CD14-positive monocyte (primary cell): ENCODE measurements at regions not wholly inside any gene's neighbourhood (a gene's known extent, or its start where the extent isn't known, plus 50 kb on each side); places are given as distances from the start of the nearest gene placed in this dataset.

Experiments
- DNase-seq, 3 donors: peaks; one replicate each; pipeline ENCODE4 v3.0.0-alpha.2; 2011 to 2022
- H2AFZ ChIP-seq: 2 replicates; pipeline ENCODE4 v1.6.0; 2012; ENCODE audit warnings: mild to moderate bottlenecking, low read depth, low read length, inconsistent platforms; ENCODE audit not compliant: insufficient read depth, poor library complexity, severe bottlenecking
- H3K27ac ChIP-seq, 2 donors: 1 replicate in 1 of 2; 2 replicates in 1 of 2; pipeline ENCODE4 v1.5.1; 2012 to 2013; ENCODE audit warnings: low read length in 2 of 2, control low read depth in 1 of 2, inconsistent platforms in 1 of 2, low read depth in 1 of 2, mild to moderate bottlenecking in 1 of 2
- H3K27me3 ChIP-seq, 2 donors: one replicate each; pipeline versions ENCODE4 v1.6.0 to v1.6.1; 2011 to 2013; ENCODE audit warnings: low read length in 2 of 2; ENCODE audit not compliant: control insufficient read depth in 2 of 2, insufficient read depth in 2 of 2
- H3K36me3 ChIP-seq, 2 donors: replicated peaks in 1 of 2; 1 replicate in 1 of 2; 2 replicates in 1 of 2; pipeline versions ENCODE4 v1.5.1 to v1.6.1; 2012 to 2013; ENCODE audit warnings: low read length in 2 of 2, control low read depth in 1 of 2, inconsistent platforms in 1 of 2, mild to moderate bottlenecking in 1 of 2; ENCODE audit not compliant: insufficient read depth in 2 of 2, control insufficient read depth in 1 of 2
- H3K4me1 ChIP-seq, 2 donors: 1 replicate in 1 of 2; 2 replicates in 1 of 2; pipeline versions ENCODE4 v1.5.1 to v1.6.1; 2012 to 2013; ENCODE audit warnings: low read length in 2 of 2, control low read depth in 1 of 2, inconsistent platforms in 1 of 2, mild to moderate bottlenecking in 1 of 2, moderate library complexity in 1 of 2; ENCODE audit not compliant: insufficient read depth in 2 of 2, control insufficient read depth in 1 of 2
- H3K4me2 ChIP-seq: replicated peaks from 2 replicates; pipeline ENCODE3; 2012; ENCODE audit warnings: low read length, moderate library complexity, mild to moderate bottlenecking; ENCODE audit not compliant: poor library complexity, severe bottlenecking; ENCODE audit errors: extremely low read depth
- H3K4me3 ChIP-seq, 3 experiments: fragments of 200-600 bp in 1 of 3; sonication (generic) in 1 of 3; replicated peaks in 1 of 3; 1 replicate in 2 of 3; 2 replicates in 1 of 3; pipeline ENCODE4 v1.5.1; 2011 to 2013; ENCODE audit warnings: low read length in 3 of 3, mild to moderate bottlenecking in 3 of 3, control low read depth in 2 of 3, low read depth in 2 of 3, inconsistent platforms in 1 of 3, moderate library complexity in 1 of 3
- H3K79me2 ChIP-seq: 2 replicates; pipeline ENCODE4 v1.6.0; 2012; ENCODE audit warnings: mild to moderate bottlenecking, control low read depth, inconsistent platforms, low read length, moderate library complexity; ENCODE audit not compliant: insufficient read depth
- H3K9ac ChIP-seq: 2 replicates; pipeline ENCODE4 v1.6.0; 2017; ENCODE audit warnings: low read length, mild to moderate bottlenecking; ENCODE audit not compliant: insufficient read depth, poor library complexity, severe bottlenecking
- H3K9me3 ChIP-seq, 2 donors: replicated peaks in 1 of 2; 1 replicate in 1 of 2; 2 replicates in 1 of 2; pipeline versions ENCODE4 v1.5.1 to v1.6.1; 2012 to 2013; ENCODE audit warnings: low read length in 2 of 2, control low read depth in 1 of 2; ENCODE audit not compliant: control insufficient read depth in 1 of 2, insufficient read depth in 1 of 2
- H4K20me1 ChIP-seq: 2 replicates; pipeline ENCODE4 v1.6.0; 2012; ENCODE audit warnings: mild to moderate bottlenecking, low read length, control low read depth, moderate library complexity; ENCODE audit not compliant: insufficient read depth
- H3K27ac Mint-ChIP-seq, 7 donors: one replicate each; pipeline ENCODE4 v1.8.0; 2020; ENCODE audit warnings: mild to moderate bottlenecking in 7 of 7, mixed read lengths in 7 of 7, moderate library complexity in 6 of 7, inconsistent platforms in 2 of 7
- H3K27me3 Mint-ChIP-seq, 3 donors: one replicate each; pipeline ENCODE4 v1.8.0; 2021 to 2022; ENCODE audit warnings: low read depth in 3 of 3, mild to moderate bottlenecking in 3 of 3, mixed read lengths in 3 of 3, moderate library complexity in 3 of 3, inconsistent platforms in 1 of 3
- H3K36me3 Mint-ChIP-seq, 2 donors: one replicate each; pipeline ENCODE4 v1.8.0; 2020; ENCODE audit warnings: mixed read lengths in 2 of 2, inconsistent platforms in 1 of 2, mild to moderate bottlenecking in 1 of 2
- H3K4me1 Mint-ChIP-seq: one replicate; pipeline ENCODE4 v1.8.0; 2020; ENCODE audit warnings: mild to moderate bottlenecking, mixed read lengths
- H3K4me3 Mint-ChIP-seq, 2 donors: one replicate each; pipeline ENCODE4 v1.8.0; 2020; ENCODE audit warnings: mild to moderate bottlenecking in 2 of 2, mixed read lengths in 2 of 2, moderate library complexity in 1 of 2
- H3K9me3 Mint-ChIP-seq, 7 donors: one replicate each; pipeline ENCODE4 v1.8.0; 2020 to 2022; ENCODE audit warnings: mixed read lengths in 7 of 7, mild to moderate bottlenecking in 6 of 7, moderate library complexity in 6 of 7, inconsistent platforms in 2 of 7
- CTCF ChIP-seq: fragments of 200-600 bp; IDR thresholded peaks from one replicate; pipeline ENCODE4 v1.8.0; 2022; ENCODE audit warnings: antibody characterized with exemption, mild to moderate bottlenecking
- WGBS: methylation state at CpG from one replicate; pipeline ENCODE4 v1.1.5; 2013; ENCODE audit warnings: missing lambda C conversion rate; ENCODE audit not compliant: insufficient coverage; 5-methylcytosine and 5-hydroxymethylcytosine counted together
- intact Hi-C, 2 donors: fragments of 100-400 bp; cut with micrococcal nuclease; formaldehyde crosslinking; loops; one replicate each; pipeline versions ENCODE4 v1.15.0 to v1.15.1; 2023

DNA sequence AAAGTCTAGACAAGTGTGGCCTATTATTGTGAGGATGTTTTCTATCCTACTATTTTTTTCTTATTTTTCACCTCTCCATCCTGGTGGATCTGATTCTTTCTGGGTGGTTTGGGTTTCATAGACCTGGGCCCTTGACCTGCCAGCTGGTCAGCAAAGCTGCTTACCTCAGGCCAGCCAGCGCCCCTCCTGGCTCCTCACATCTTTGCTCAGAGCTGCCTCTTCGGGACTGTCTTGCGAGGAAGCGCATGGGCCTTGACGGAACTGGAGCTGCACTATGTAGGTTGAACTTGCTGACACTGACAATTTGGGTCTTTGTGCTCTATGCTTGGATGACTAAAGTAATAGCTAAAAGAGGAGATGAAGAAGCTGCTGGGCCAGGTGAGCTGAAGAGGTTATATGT is 138.5 kb upstream of the SYT6 start:
- H3K4me3 ChIP-seq: no peak overlapping the region
- no peak for DNase-seq
- no peaks in the 10 kb centered on the region for H3K9me3 ChIP-seq
- Mint-ChIP-seq H3K4me1 (no peaks in the 10 kb centered on the region), H3K9me3 (peaks cover 0 to 3% (median 0%) of the 10 kb centered on the region in 7 donors), H3K27me3 (peaks cover 2 to 5% (median 4%) of the 10 kb centered on the region in 3 donors), H3K27ac (no peak overlapping the region), H3K4me3 (no peak overlapping the region), H3K36me3 (no peaks in the 10 kb centered on the region)
- no peak overlapping the region for H3K9ac ChIP-seq
- H3K79me2 ChIP-seq: no peaks in the 10 kb centered on the region
- no peak overlapping the region for H2AFZ ChIP-seq
- WGBS: 98% methylated on average over 5 of the region's 5 CpGs
- intact Hi-C loops: no loop called here
- no peaks in the 10 kb centered on the region for H4K20me1 ChIP-seq
- H3K36me3 ChIP-seq: no peaks in the 10 kb centered on the region
- no peak overlapping the region for H3K27ac ChIP-seq
- H3K27me3 ChIP-seq: peaks cover 0 to 3% of the 10 kb centered on the region in 2 donors
- no peak overlapping the region for H3K4me2 ChIP-seq
- no peak for TF ChIP-seq CTCF
- no peaks in the 10 kb centered on the region for H3K4me1 ChIP-seq

GRCh38 chr1:114290776-114291175 is 137.1 kb upstream of the SYT6 start:
- no peak overlapping the region for H3K9ac ChIP-seq
- DNase-seq: no peak
- peaks cover 0 to 3% of the 10 kb centered on the region in 2 donors for H3K27me3 ChIP-seq
- WGBS: no CpG with 5 or more reads among the region's 2 CpGs
- no peak overlapping the region for H3K4me2 ChIP-seq
- H3K36me3 Mint-ChIP-seq: no peaks in the 10 kb centered on the region
- no peak overlapping the region for H2AFZ ChIP-seq
- no peak overlapping the region for H3K27ac ChIP-seq
- H3K9me3 ChIP-seq: no peaks in the 10 kb centered on the region
- intact Hi-C loops: no loop called here
- no peak for TF ChIP-seq CTCF
- no peak overlapping the region for H3K4me3 Mint-ChIP-seq
- H3K4me1 Mint-ChIP-seq: no peaks in the 10 kb centered on the region
- H3K27ac Mint-ChIP-seq: no peak overlapping the region
- peaks cover 0 to 3% (median 0%) of the 10 kb centered on the region in 7 donors for H3K9me3 Mint-ChIP-seq
- no peak overlapping the region for H3K4me3 ChIP-seq
- no peaks in the 10 kb centered on the region for H3K36me3 ChIP-seq
- no peaks in the 10 kb centered on the region for H4K20me1 ChIP-seq
- no peaks in the 10 kb centered on the region for H3K79me2 ChIP-seq
- H3K27me3 Mint-ChIP-seq: peaks cover 5 to 8% (median 6%) of the 10 kb centered on the region in 3 donors
- H3K4me1 ChIP-seq: no peaks in the 10 kb centered on the region
